Gastroesophageal sphincter (tissue), 3 donors: ENCODE measurements at regions not wholly inside any gene's neighbourhood (a gene's known extent, or its start where the extent isn't known, plus 50 kb on each side); places are given as distances from the start of the nearest gene placed in this dataset.

Experiments used
- CTCF ChIP-seq, 4 experiments: fragments of 200-600 bp in 2 of 4; fragments of 450-650 bp in 2 of 4; sonication (generic) in 1 of 4; IDR thresholded peaks; one replicate each; pipeline ENCODE4 v1.5.1; 2017 to 2019; ENCODE audit warnings: antibody characterized with exemption in 4 of 4, mild to moderate bottlenecking in 2 of 4, moderate library complexity in 2 of 4
- EP300 ChIP-seq: sonication (generic); formaldehyde crosslinking; IDR thresholded peaks from one replicate; pipeline ENCODE4 v1.6.1; 2017; ENCODE audit warnings: antibody characterized with exemption, mild to moderate bottlenecking
- POLR2A ChIP-seq, 2 donors: fragments of 450-650 bp; IDR thresholded peaks; one replicate each; pipeline ENCODE4 v1.6.1; 2017; ENCODE audit warnings: antibody characterized with exemption in 2 of 2, mild to moderate bottlenecking in 2 of 2, moderate library complexity in 1 of 2
- POLR2AphosphoS5 ChIP-seq: sonication (generic); formaldehyde crosslinking; IDR thresholded peaks from one replicate; pipeline ENCODE4 v1.6.1; 2017; ENCODE audit warnings: antibody characterized with exemption

- TF ChIP-seq CTCF (IDR thresholded peaks at IDR 0.05) (no peak), EP300 (no peak), POLR2A (IDR thresholded peaks at IDR 0.05) (no peak), POLR2AphosphoS5 (no peak)
Observed at GRCh38 chr1:221488550-221488949, 253.3 kb downstream of the DUSP10 start.
